HG03025 (cell line): ENCODE measurements at regions not wholly inside any gene's neighbourhood (a gene's known extent, or its start where the extent isn't known, plus 50 kb on each side); places are given as distances from the start of the nearest gene placed in this dataset.

Experiments used
- ATAC-seq: cut with Tn5 transposase; IDR thresholded peaks from one replicate; pipeline ENCODE4 v1.9.1; 2021; ENCODE audit warnings: mild to moderate bottlenecking, moderate library complexity; ENCODE audit not compliant: unreplicated experiment, low FRiP score

GRCh38 chr20:20890751-20891150 is 178.3 kb upstream of the RALGAPA2 start:
- no peak for ATAC-seq

GRCh38 chr20:20888936-20889335 is 176.5 kb upstream of the RALGAPA2 start:
- ATAC-seq, result no peak

- ATAC-seq, result no peak
Measured at GRCh38 chr20:20888266-20888656, 175.8 kb upstream of the RALGAPA2 start.

- ATAC-seq, result no peak
Measured at GRCh38 chr20:20887593-20888265, 175.3 kb upstream of the RALGAPA2 start.

- ATAC-seq, result no peak
Measured at GRCh38 chr20:20881808-20882207, 169.4 kb upstream of the RALGAPA2 start.

- no peak for ATAC-seq
Measured at GRCh38 chr20:20877079-20877478, 164.6 kb upstream of the RALGAPA2 start.

GRCh38 chr20:20875716-20876115 is 163.3 kb upstream of the RALGAPA2 start:
- ATAC-seq, result no peak

GRCh38 chr20:20872428-20872827 is 160.0 kb upstream of the RALGAPA2 start:
- ATAC-seq, result no peak

GRCh38 chr20:20869161-20869775 is 156.8 kb upstream of the RALGAPA2 start:
- ATAC-seq, result no peak

GRCh38 chr20:20864351-20865096 is 152.1 kb upstream of the RALGAPA2 start:
- no peak for ATAC-seq

- ATAC-seq, result peak; percentile 84
Measured at GRCh38 chr20:20860078-20860806, 147.8 kb upstream of the RALGAPA2 start.

- ATAC-seq, result no peak
Measured at GRCh38 chr20:20859510-20859909, 147.1 kb upstream of the RALGAPA2 start.

- no peak for ATAC-seq
Measured at GRCh38 chr20:20856956-20857355, 144.5 kb upstream of the RALGAPA2 start.

GRCh38 chr20:20856306-20856705 is 143.9 kb upstream of the RALGAPA2 start:
- no peak for ATAC-seq

- no peak for ATAC-seq
Measured at GRCh38 chr20:20851385-20851784, 138.9 kb upstream of the RALGAPA2 start.

- ATAC-seq, result no peak
Measured at GRCh38 chr20:20850407-20850806, 138.0 kb upstream of the RALGAPA2 start.

- no peak for ATAC-seq
Measured at GRCh38 chr20:20849161-20849560, 136.7 kb upstream of the RALGAPA2 start.

- ATAC-seq, result no peak
Measured at GRCh38 chr20:20847814-20848213, 135.4 kb upstream of the RALGAPA2 start.

- ATAC-seq, result no peak
Measured at GRCh38 chr20:20843982-20844381, 131.5 kb upstream of the RALGAPA2 start.

GRCh38 chr20:20839771-20840170 is 127.3 kb upstream of the RALGAPA2 start:
- no peak for ATAC-seq

- no peak for ATAC-seq
Measured at GRCh38 chr20:20837574-20838021, 125.2 kb upstream of the RALGAPA2 start.
